Keratinocyte (primary cell): ENCODE measurements at regions not wholly inside any gene's neighbourhood (a gene's known extent, or its start where the extent isn't known, plus 50 kb on each side); places are given as distances from the start of the nearest gene placed in this dataset.

Experiments
- EZH2 ChIP-seq: IDR thresholded peaks from one replicate; pipeline ENCODE4 v1.6.1; 2012; ENCODE audit warnings: inconsistent platforms, mild to moderate bottlenecking, low read length, moderate library complexity
- TF ChIP-seq, protein P1 (sequence below), 3 experiments: IDR thresholded peaks in 1 of 3; conservative IDR thresholded peaks in 1 of 3; optimal IDR thresholded peaks in 1 of 3; 2 replicates in 2 of 3; 3 replicates in 1 of 3; pipeline versions ENCODE3 to v1.5.1; 2011; ENCODE audit warnings: low read length in 3 of 3, mild to moderate bottlenecking in 3 of 3, moderate library complexity in 2 of 3, control low read depth in 1 of 3, inconsistent platforms in 1 of 3; ENCODE audit not compliant: insufficient read depth in 2 of 3; ENCODE audit errors: extremely low read depth in 1 of 3

GRCh38 chr13:90568165-90568564 lies 779.3 kb upstream of the MIR17HG start:
- TF ChIP-seq, protein P1, sequence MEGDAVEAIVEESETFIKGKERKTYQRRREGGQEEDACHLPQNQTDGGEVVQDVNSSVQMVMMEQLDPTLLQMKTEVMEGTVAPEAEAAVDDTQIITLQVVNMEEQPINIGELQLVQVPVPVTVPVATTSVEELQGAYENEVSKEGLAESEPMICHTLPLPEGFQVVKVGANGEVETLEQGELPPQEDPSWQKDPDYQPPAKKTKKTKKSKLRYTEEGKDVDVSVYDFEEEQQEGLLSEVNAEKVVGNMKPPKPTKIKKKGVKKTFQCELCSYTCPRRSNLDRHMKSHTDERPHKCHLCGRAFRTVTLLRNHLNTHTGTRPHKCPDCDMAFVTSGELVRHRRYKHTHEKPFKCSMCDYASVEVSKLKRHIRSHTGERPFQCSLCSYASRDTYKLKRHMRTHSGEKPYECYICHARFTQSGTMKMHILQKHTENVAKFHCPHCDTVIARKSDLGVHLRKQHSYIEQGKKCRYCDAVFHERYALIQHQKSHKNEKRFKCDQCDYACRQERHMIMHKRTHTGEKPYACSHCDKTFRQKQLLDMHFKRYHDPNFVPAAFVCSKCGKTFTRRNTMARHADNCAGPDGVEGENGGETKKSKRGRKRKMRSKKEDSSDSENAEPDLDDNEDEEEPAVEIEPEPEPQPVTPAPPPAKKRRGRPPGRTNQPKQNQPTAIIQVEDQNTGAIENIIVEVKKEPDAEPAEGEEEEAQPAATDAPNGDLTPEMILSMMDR (optimal IDR thresholded peaks at IDR 0.05 in 1 of 3, IDR thresholded peaks at IDR 0.05 in 1 of 3, conservative IDR thresholded peaks at IDR 0.05 in 1 of 3; ENCODE audit: extremely low read depth in 1 of 3, insufficient read depth in 2 of 3, low read length in 3 of 3) = no peak
- no peak for TF ChIP-seq EZH2
